H1 (cell line): ENCODE measurements at regions not wholly inside any gene's neighbourhood (a gene's known extent, or its start where the extent isn't known, plus 50 kb on each side); places are given as distances from the start of the nearest gene placed in this dataset.
A peak's percentile ranks its signal among the peaks of the same experiment; 100 is the strongest.

ENCODE experiments used
- TAF7 ChIP-seq: optimal IDR thresholded peaks from 2 replicates; pipeline ENCODE3; 2011; ENCODE audit warnings: low read depth, mild to moderate bottlenecking, inconsistent platforms, low read length, moderate library complexity, borderline replicate concordance
- TCF12 ChIP-seq: IDR thresholded peaks from 2 replicates; pipeline ENCODE4 v1.6.1; 2011; ENCODE audit warnings: low read depth, mild to moderate bottlenecking, low read length
- TF ChIP-seq, protein P1 (sequence below), 3 experiments: IDR thresholded peaks; 1 replicate in 2 of 3; 2 replicates in 1 of 3; pipeline versions ENCODE4 v1.5.1 to v1.6.1; 2011; ENCODE audit warnings: low read length in 3 of 3, mild to moderate bottlenecking in 3 of 3, inconsistent platforms in 2 of 3, low read depth in 1 of 3, moderate library complexity in 1 of 3; ENCODE audit not compliant: insufficient read depth in 1 of 3; ENCODE audit errors: control extremely low read depth in 1 of 3

DNA sequence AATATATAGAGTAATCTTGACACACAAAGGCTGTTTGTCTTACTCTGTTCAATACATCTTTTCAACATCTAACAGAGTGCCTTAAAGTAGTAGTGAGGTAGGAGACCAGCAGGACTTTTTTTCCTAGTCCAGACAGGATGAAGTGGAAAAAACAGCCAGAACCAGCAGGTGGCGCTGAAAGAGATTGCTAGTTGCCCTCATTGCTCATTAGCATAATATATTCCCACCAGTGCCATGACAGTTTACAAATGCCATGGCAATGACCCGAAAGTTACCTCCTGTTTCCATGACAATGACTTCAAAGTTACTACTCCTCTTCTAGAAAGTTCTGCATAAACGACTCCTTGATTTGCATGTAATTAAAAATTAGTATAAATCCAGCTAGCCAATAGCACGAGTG lies 387.4 kb downstream of the ACTL7B start (continued):
- TF ChIP-seq, protein P1, sequence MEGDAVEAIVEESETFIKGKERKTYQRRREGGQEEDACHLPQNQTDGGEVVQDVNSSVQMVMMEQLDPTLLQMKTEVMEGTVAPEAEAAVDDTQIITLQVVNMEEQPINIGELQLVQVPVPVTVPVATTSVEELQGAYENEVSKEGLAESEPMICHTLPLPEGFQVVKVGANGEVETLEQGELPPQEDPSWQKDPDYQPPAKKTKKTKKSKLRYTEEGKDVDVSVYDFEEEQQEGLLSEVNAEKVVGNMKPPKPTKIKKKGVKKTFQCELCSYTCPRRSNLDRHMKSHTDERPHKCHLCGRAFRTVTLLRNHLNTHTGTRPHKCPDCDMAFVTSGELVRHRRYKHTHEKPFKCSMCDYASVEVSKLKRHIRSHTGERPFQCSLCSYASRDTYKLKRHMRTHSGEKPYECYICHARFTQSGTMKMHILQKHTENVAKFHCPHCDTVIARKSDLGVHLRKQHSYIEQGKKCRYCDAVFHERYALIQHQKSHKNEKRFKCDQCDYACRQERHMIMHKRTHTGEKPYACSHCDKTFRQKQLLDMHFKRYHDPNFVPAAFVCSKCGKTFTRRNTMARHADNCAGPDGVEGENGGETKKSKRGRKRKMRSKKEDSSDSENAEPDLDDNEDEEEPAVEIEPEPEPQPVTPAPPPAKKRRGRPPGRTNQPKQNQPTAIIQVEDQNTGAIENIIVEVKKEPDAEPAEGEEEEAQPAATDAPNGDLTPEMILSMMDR (IDR thresholded peaks at IDR 0.05; ENCODE audit: control extremely low read depth in 1 of 3, insufficient read depth in 1 of 3, low read depth in 1 of 3, low read length in 3 of 3) = peak in 2 of 3 experiments; percentile 60 to 73; a peak in 3 of 4 replicates
- no peak for TF ChIP-seq TAF7
- TF ChIP-seq TCF12 = no peak
- TF ChIP-seq, all 59 proteins: peak for 3
